ENCODE measurements at regions not wholly inside any gene's neighbourhood (a gene's known extent, or its start where the extent isn't known, plus 50 kb on each side); places are given as distances from the start of the nearest gene placed in this dataset.
A peak's percentile ranks its signal among the peaks of the same experiment; 100 is the strongest.
"Not testable (repeated sequence)": the region's sequence is repeated elsewhere in the genome, so short reads cannot be mapped to it uniquely, and the experiment has no call there.

GRCh38 chr4:144799486-144799885 lies 153.5 kb downstream of the HHIP start:
- no peak for DNase-seq (ENCODE audit: low read depth)

GRCh38 chr4:144801731-144802130 lies 155.8 kb downstream of the HHIP start:
- no peak for DNase-seq (ENCODE audit: low read depth)

- no peak for DNase-seq (ENCODE audit: low read depth)
Observed at GRCh38 chr4:144808034-144808433, 162.1 kb downstream of the HHIP start.

- no peak for DNase-seq (ENCODE audit: low read depth)
Observed at GRCh38 chr4:144809056-144809640, 163.2 kb downstream of the HHIP start.

GRCh38 chr4:144816668-144817067 lies 170.7 kb downstream of the HHIP start:
- DNase-seq (ENCODE audit: low read depth) = no peak

- DNase-seq (ENCODE audit: low read depth) = no peak
Observed at GRCh38 chr4:144817081-144817480, 171.1 kb downstream of the HHIP start.

GRCh38 chr4:144818136-144818535 lies 172.2 kb downstream of the HHIP start:
- DNase-seq (ENCODE audit: low read depth) = no peak

- no peak for DNase-seq (ENCODE audit: low read depth)
Observed at GRCh38 chr4:144819591-144819990, 173.6 kb downstream of the HHIP start.

GRCh38 chr4:144820011-144820727 lies 174.2 kb downstream of the HHIP start:
- peak; percentile 18 for DNase-seq (ENCODE audit: low read depth)

- peak; percentile 17 for DNase-seq (ENCODE audit: low read depth)
Observed at GRCh38 chr4:144820728-144821085, 174.8 kb downstream of the HHIP start.

GRCh38 chr4:144831971-144832370 lies 186.0 kb downstream of the HHIP start:
- no peak for DNase-seq (ENCODE audit: low read depth)

- DNase-seq (ENCODE audit: low read depth) = no peak
Observed at GRCh38 chr4:144845411-144845810, 199.5 kb downstream of the HHIP start.

GRCh38 chr4:144851948-144852347 lies 206.0 kb downstream of the HHIP start:
- DNase-seq (ENCODE audit: low read depth) = no peak

GRCh38 chr4:144861471-144861870 lies 215.5 kb downstream of the HHIP start:
- DNase-seq (ENCODE audit: low read depth) = no peak

GRCh38 chr4:144862210-144862609 lies 216.3 kb downstream of the HHIP start:
- DNase-seq (ENCODE audit: low read depth) = no peak

GRCh38 chr4:144864891-144865290 lies 218.9 kb downstream of the HHIP start:
- DNase-seq (ENCODE audit: low read depth) = not testable (repeated sequence)

- no peak for DNase-seq (ENCODE audit: low read depth)
Observed at GRCh38 chr4:144868309-144868708, 222.4 kb downstream of the HHIP start.

- DNase-seq (ENCODE audit: low read depth) = no peak
Observed at GRCh38 chr4:144872508-144873225, 225.3 kb downstream of the ANAPC10 start.

GRCh38 chr4:144873226-144873990 lies 224.6 kb downstream of the ANAPC10 start:
- DNase-seq (ENCODE audit: low read depth) = no peak

- DNase-seq (ENCODE audit: low read depth) = peak; percentile 3
Observed at GRCh38 chr4:144894573-144894972, 203.4 kb downstream of the ANAPC10 start.

- no peak for DNase-seq (ENCODE audit: low read depth)
Observed at GRCh38 chr4:144899393-144899792, 198.6 kb downstream of the ANAPC10 start.

- DNase-seq (ENCODE audit: low read depth) = no peak
Observed at GRCh38 chr4:144901141-144901540, 196.9 kb downstream of the ANAPC10 start.

GRCh38 chr4:144902614-144903013 lies 195.4 kb downstream of the ANAPC10 start:
- no peak for DNase-seq (ENCODE audit: low read depth)
